ENCODE measurements at regions not wholly inside any gene's neighbourhood (a gene's known extent, or its start where the extent isn't known, plus 50 kb on each side); places are given as distances from the start of the nearest gene placed in this dataset.

DNA sequence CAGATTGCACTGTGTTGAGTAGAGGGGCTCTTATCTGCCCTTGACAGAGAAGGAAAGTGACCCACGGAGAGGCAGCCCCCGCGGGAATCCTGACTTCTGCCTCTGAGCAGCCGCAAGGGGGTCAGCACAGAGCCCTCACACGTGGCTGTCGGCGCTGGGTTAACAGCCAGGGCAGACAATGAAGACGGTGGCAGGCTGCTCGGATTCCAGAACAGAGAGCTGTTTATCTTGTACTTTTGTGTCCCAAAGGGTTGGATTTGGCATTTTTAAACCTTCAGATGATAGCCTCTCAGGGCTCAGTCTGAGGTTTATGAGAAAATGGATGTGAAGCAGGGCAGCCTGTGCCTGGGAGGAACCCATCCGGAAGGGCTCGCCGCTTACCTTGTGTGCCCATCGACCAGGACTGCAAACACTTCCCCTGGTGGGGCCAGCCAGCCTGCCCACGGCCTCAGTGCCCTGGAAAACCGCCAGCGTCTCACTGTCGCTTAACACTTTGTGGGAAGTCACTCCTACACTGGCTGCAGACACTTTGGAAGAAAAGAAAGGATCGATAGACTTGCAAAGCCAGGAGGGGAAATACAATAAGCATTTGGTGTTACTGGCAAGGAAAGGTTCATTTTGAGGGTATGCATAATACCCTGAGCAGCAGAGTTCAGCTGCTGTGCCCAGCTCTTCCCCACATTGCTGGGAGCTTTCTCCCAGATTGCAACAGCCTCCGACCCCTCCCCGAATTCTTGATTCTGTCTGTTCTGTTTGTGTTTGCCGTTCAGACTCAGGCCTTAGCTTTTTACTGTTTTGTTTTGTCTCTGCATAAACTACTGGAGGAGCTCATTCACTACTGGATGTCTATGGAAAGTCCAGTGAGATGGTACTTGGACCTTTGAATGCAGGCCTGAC, 325.3 kb upstream of the MYT1L start:
- CTCF ChIA-PET = no interaction called here
- Mint-ChIP-seq H3K9me3 (peaks cover 13% of the 10 kb centered on the region), H3K4me3 (no peak overlapping the region)

DNA sequence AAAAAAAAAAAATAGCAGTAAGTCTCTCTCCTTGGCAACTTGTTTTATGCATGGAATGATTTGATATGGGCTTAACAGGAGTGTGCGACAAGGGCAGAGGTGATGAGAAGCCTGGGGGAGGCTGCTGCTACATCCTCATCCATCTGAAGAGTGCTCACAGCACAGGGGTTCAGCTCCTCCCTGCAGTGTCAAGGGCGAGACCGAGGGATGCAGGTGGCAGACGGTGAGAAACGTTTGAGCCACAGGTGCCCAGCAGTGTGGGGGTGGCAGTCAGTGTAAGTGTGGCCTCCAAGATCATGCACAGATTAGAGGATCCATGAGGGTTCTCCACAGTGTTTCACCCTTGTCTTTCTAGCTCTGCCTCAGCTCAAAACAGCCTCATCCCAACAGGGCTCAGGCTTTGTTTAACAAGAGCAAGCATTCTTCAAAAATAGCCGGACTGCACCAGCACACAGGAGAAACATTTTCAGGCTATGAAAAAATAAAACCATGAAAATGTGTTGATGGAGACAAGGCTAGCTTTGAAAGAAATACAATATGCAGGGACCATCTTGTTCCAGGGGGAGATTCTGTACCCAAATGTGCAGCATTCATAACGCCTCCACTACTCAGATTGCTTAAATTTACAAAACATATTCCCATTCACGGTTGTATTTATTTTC, 324.5 kb upstream of the MYT1L start:
- Mint-ChIP-seq H3K36me3 (ENCODE audit: low read depth) (no peaks in the 10 kb centered on the region), H3K27me3 (no peaks in the 10 kb centered on the region), H3K27ac (no peak overlapping the region), H3K4me1 (no peaks in the 10 kb centered on the region), H3K9me3 (peaks cover 10% of the 10 kb centered on the region), H3K4me3 (no peak overlapping the region)
- intact Hi-C loops (cut with micrococcal nuclease) = no loop called here
- TF ChIP-seq, protein P1, sequence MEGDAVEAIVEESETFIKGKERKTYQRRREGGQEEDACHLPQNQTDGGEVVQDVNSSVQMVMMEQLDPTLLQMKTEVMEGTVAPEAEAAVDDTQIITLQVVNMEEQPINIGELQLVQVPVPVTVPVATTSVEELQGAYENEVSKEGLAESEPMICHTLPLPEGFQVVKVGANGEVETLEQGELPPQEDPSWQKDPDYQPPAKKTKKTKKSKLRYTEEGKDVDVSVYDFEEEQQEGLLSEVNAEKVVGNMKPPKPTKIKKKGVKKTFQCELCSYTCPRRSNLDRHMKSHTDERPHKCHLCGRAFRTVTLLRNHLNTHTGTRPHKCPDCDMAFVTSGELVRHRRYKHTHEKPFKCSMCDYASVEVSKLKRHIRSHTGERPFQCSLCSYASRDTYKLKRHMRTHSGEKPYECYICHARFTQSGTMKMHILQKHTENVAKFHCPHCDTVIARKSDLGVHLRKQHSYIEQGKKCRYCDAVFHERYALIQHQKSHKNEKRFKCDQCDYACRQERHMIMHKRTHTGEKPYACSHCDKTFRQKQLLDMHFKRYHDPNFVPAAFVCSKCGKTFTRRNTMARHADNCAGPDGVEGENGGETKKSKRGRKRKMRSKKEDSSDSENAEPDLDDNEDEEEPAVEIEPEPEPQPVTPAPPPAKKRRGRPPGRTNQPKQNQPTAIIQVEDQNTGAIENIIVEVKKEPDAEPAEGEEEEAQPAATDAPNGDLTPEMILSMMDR (IDR thresholded peaks at IDR 0.05) = no peak
- POLR2A ChIA-PET = no interaction called here
- ATAC-seq (ENCODE audit: low read depth) (no peak), DNase-seq (no peak)
- CTCF ChIA-PET = no interaction called here

More for the DNA sequence above, 325.3 kb upstream of the MYT1L start:
- POLR2A ChIA-PET = no interaction called here
- no peaks in the 10 kb centered on the region for H3K4me1 Mint-ChIP-seq
- TF ChIP-seq, protein P1 (IDR thresholded peaks at IDR 0.05) = no peak
- intact Hi-C loops (cut with micrococcal nuclease) = no loop called here
- DNase-seq (no peak), ATAC-seq (ENCODE audit: low read depth) (no peak)
- no peaks in the 10 kb centered on the region for H3K27me3 Mint-ChIP-seq
- H3K36me3 Mint-ChIP-seq (ENCODE audit: low read depth) = no peaks in the 10 kb centered on the region
- no peak overlapping the region for H3K27ac Mint-ChIP-seq

DNA sequence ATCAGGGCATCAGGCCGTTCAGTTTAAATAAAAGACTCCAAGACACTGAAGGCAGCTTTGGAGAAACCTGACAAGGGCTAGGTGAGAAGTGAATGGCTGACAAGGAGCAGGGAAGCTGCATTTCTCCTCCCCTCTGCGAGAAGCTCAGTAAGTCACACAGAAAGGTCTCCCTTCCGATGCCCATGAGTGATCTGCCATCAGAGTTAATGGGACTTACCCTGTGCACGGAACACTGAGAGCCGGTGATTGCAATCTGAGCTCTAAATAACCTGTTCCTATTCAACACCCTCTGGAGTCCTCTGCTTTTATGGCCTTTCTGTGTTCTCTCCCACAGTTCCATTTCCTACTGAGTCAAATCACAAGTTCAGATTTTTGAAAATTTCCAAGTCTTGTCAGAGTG, 322.2 kb upstream of the MYT1L start:
- no peaks in the 10 kb centered on the region for H3K36me3 Mint-ChIP-seq (ENCODE audit: low read depth)
- DNase-seq = no peak
- no peaks in the 10 kb centered on the region for H3K4me1 Mint-ChIP-seq
- CTCF ChIA-PET = no interaction called here
- no peaks in the 10 kb centered on the region for H3K27me3 Mint-ChIP-seq
- POLR2A ChIA-PET = no interaction called here
- no peak for ATAC-seq (ENCODE audit: low read depth)
- H3K27ac Mint-ChIP-seq = no peak overlapping the region
- H3K9me3 Mint-ChIP-seq = peaks cover 2% of the 10 kb centered on the region
- H3K4me3 Mint-ChIP-seq = no peak overlapping the region
- TF ChIP-seq, protein P1 (IDR thresholded peaks at IDR 0.05) = no peak
- intact Hi-C loops (cut with micrococcal nuclease) = no loop called here

DNA sequence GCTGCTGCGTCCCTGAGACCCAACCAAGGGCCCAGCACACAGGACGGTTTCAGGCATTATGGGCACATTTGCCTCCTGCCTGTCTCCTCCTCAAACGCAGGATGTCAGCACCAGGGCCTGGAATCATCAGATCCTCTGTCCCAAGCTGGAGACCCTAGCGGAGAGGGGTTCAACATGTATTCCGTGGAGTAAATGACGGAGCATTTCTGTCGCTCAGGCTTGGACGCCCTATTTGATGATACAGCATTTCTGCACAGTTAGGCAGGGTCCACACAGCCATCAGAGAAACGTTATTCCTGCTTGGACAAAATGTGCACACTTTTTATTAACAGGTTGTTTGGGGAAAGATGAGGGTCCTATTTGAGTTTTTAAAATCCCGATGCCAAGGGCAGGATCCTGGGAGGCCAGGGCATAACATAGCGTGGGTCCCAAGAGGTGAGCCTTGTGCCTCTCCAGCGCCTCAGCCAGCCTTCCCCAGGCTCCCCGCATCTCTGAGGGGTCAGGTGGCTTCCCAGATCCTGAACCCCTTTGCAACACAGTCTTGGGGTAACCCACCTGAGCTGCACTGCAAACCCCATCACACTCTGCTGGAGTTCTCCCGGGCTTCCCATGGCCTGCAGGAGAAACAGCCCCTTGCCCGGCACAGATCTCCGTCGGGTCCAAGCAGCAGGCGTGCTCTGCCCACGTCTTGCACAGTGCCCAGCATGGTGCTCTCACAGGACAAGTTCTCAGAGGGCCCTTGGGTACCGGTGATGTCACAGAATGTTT, 319.7 kb upstream of the MYT1L start:
- no peak overlapping the region for H3K4me3 Mint-ChIP-seq
- CTCF ChIA-PET = no interaction called here
- intact Hi-C loops (cut with micrococcal nuclease) = no loop called here
- DNase-seq (no peak), ATAC-seq (ENCODE audit: low read depth) (no peak)
- no peaks in the 10 kb centered on the region for H3K36me3 Mint-ChIP-seq (ENCODE audit: low read depth)
- no peaks in the 10 kb centered on the region for H3K4me1 Mint-ChIP-seq
- no peaks in the 10 kb centered on the region for H3K9me3 Mint-ChIP-seq
- TF ChIP-seq, protein P1 (IDR thresholded peaks at IDR 0.05) = no peak
- no peak overlapping the region for H3K27ac Mint-ChIP-seq
- POLR2A ChIA-PET = no interaction called here
- H3K27me3 Mint-ChIP-seq = no peaks in the 10 kb centered on the region
